GM23248 (cell line): ENCODE measurements at regions not wholly inside any gene's neighbourhood (a gene's known extent, or its start where the extent isn't known, plus 50 kb on each side); places are given as distances from the start of the nearest gene placed in this dataset.

Experiments used
- EZH2 ChIP-seq: fragments of 200-600 bp; sonication (generic); IDR thresholded peaks from 2 replicates; pipeline ENCODE4 v1.6.1; 2018; ENCODE audit warnings: antibody characterized with exemption, mild to moderate bottlenecking; ENCODE audit not compliant: insufficient read depth, poor library complexity, severe bottlenecking
- EZH2phosphoT487 ChIP-seq: fragments of 200-600 bp; sonication (generic); IDR thresholded peaks from 2 replicates; pipeline ENCODE4 v1.6.1; 2018; ENCODE audit warnings: antibody characterized with exemption, moderate library complexity, mild to moderate bottlenecking, low read depth; ENCODE audit not compliant: insufficient read depth

GRCh38 chr10:129310881-129311280 lies 156.2 kb upstream of the MGMT start:
- TF ChIP-seq EZH2 (no peak), EZH2phosphoT487 (no peak)
